H9 (cell line): ENCODE measurements at regions not wholly inside any gene's neighbourhood (a gene's known extent, or its start where the extent isn't known, plus 50 kb on each side); places are given as distances from the start of the nearest gene placed in this dataset.

Experiments used
- DNase-seq: peaks from one replicate; pipeline ENCODE4 v3.0.0-alpha.2; 2017
- H2AFZ ChIP-seq: one replicate; pipeline ENCODE4 v1.6.1; 2013; ENCODE audit warnings: mild to moderate bottlenecking, low read length, control low read depth, moderate library complexity
- H2AK5ac ChIP-seq: 2 replicates; pipeline ENCODE4 v1.6.1; 2013; ENCODE audit warnings: low read length, control low read depth, mixed read lengths; ENCODE audit not compliant: insufficient read length
- H2BK120ac ChIP-seq: one replicate; pipeline ENCODE4 v1.6.1; 2013; ENCODE audit warnings: low read depth, mild to moderate bottlenecking, low read length, control low read depth, inconsistent platforms; ENCODE audit not compliant: poor library complexity, severe bottlenecking
- H2BK12ac ChIP-seq: 2 replicates; pipeline ENCODE4 v1.6.1; 2013; ENCODE audit warnings: low read length, control low read depth, mixed read lengths, low read depth; ENCODE audit not compliant: insufficient read length
- H2BK15ac ChIP-seq: 2 replicates; pipeline ENCODE4 v1.6.1; 2013; ENCODE audit warnings: low read depth, low read length, control low read depth
- H2BK20ac ChIP-seq: one replicate; pipeline ENCODE4 v1.6.1; 2013; ENCODE audit warnings: low read depth, mild to moderate bottlenecking, low read length, control low read depth, inconsistent platforms; ENCODE audit not compliant: poor library complexity, severe bottlenecking
- H2BK5ac ChIP-seq: 2 replicates; pipeline ENCODE4 v1.6.1; 2013; ENCODE audit warnings: low read length, control low read depth, mixed read lengths; ENCODE audit not compliant: insufficient read length
- H3K14ac ChIP-seq: 2 replicates; pipeline ENCODE4 v1.6.1; 2013; ENCODE audit warnings: low read length, control low read depth; ENCODE audit not compliant: insufficient read depth
- H3K18ac ChIP-seq: 2 replicates; pipeline ENCODE4 v1.6.1; 2013; ENCODE audit warnings: low read depth, mild to moderate bottlenecking, mixed read lengths, low read length, control low read depth; ENCODE audit not compliant: insufficient read length
- H3K23ac ChIP-seq: 2 replicates; pipeline ENCODE4 v1.6.1; 2013; ENCODE audit warnings: low read length, control low read depth, mixed read lengths, low read depth; ENCODE audit not compliant: insufficient read length
- H3K23me2 ChIP-seq: 2 replicates; pipeline ENCODE4 v1.6.1; 2013; ENCODE audit warnings: low read depth, mild to moderate bottlenecking, mixed read lengths, low read length, control low read depth; ENCODE audit not compliant: insufficient read length, poor library complexity, severe bottlenecking
- H3K27ac ChIP-seq: 2 replicates; pipeline ENCODE4 v1.5.1; 2013; ENCODE audit warnings: low read length, control low read depth, mixed read lengths, low read depth; ENCODE audit not compliant: insufficient read length
- H3K27me3 ChIP-seq: 2 replicates; pipeline ENCODE4 v1.6.1; 2013; ENCODE audit warnings: low read length, control low read depth, inconsistent platforms; ENCODE audit not compliant: insufficient read depth
- H3K4ac ChIP-seq: 2 replicates; pipeline ENCODE4 v1.6.1; 2013; ENCODE audit warnings: low read depth, mild to moderate bottlenecking, control low read depth, inconsistent platforms, low read length, moderate library complexity
- H3K4me1 ChIP-seq: 2 replicates; pipeline ENCODE4 v1.6.1; 2013; ENCODE audit warnings: low read length, control low read depth, inconsistent platforms; ENCODE audit not compliant: insufficient read depth
- H3K4me2 ChIP-seq: 2 replicates; pipeline ENCODE4 v1.6.1; 2013; ENCODE audit warnings: low read length, control low read depth, mixed read lengths; ENCODE audit not compliant: insufficient read length, insufficient read depth
- H3K56ac ChIP-seq: 2 replicates; pipeline ENCODE4 v1.6.1; 2013; ENCODE audit warnings: low read depth, mild to moderate bottlenecking, mixed read lengths, low read length, control low read depth; ENCODE audit not compliant: insufficient read length
- H3K79me1 ChIP-seq: 2 replicates; pipeline ENCODE4 v1.6.1; 2013; ENCODE audit warnings: low read depth, mild to moderate bottlenecking, moderate library complexity, low read length, control low read depth, inconsistent platforms; ENCODE audit not compliant: insufficient read depth, poor library complexity, severe bottlenecking
- H3K79me2 ChIP-seq: 2 replicates; pipeline ENCODE4 v1.6.1; 2013; ENCODE audit warnings: low read length, control low read depth, inconsistent platforms; ENCODE audit not compliant: insufficient read depth
- H3K9ac ChIP-seq: 2 replicates; pipeline ENCODE4 v1.6.1; 2013; ENCODE audit warnings: low read length, control low read depth, mixed read lengths; ENCODE audit not compliant: insufficient read length; ENCODE audit errors: extremely low read depth
- H3K9me3 ChIP-seq: one replicate; pipeline ENCODE4 v1.6.1; 2013; ENCODE audit warnings: low read depth, low read length, inconsistent platforms; ENCODE audit not compliant: control insufficient read depth
- H3T11ph ChIP-seq: one replicate; pipeline ENCODE4 v1.6.1; 2013; ENCODE audit warnings: mild to moderate bottlenecking, low read length, control low read depth, inconsistent platforms
- H4K20me1 ChIP-seq: one replicate; pipeline ENCODE4 v1.6.1; 2013; ENCODE audit not compliant: control insufficient read depth, insufficient read length, insufficient read depth
- H4K5ac ChIP-seq: 2 replicates; pipeline ENCODE4 v1.6.1; 2013; ENCODE audit warnings: low read depth, mild to moderate bottlenecking, mixed read lengths, low read length, control low read depth; ENCODE audit not compliant: insufficient read length
- H4K8ac ChIP-seq: replicated peaks from 2 replicates; pipeline ENCODE4 v1.6.1; 2013; ENCODE audit warnings: low read length, control low read depth, mixed read lengths, low read depth; ENCODE audit not compliant: insufficient read length
- H4K91ac ChIP-seq: 2 replicates; pipeline ENCODE4 v1.6.1; 2013; ENCODE audit warnings: low read depth, mild to moderate bottlenecking, moderate library complexity, mixed read lengths, low read length, control low read depth; ENCODE audit not compliant: insufficient read length
- H3K27ac Mint-ChIP-seq, 3 experiments: 2 replicates in 2 of 3; 3 replicates in 1 of 3; pipeline ENCODE4 v1.8.0; 2020 to 2021; ENCODE audit warnings: mixed read lengths in 3 of 3, mild to moderate bottlenecking in 1 of 3, moderate library complexity in 1 of 3
- H3K27me3 Mint-ChIP-seq: 2 replicates; pipeline ENCODE4 v1.8.0; 2021; ENCODE audit warnings: low read depth, mild to moderate bottlenecking, moderate library complexity, mixed read lengths
- H3K36me3 Mint-ChIP-seq, 3 experiments: 2 replicates in 2 of 3; 3 replicates in 1 of 3; pipeline ENCODE4 v1.8.0; 2020 to 2021; ENCODE audit warnings: low read depth in 3 of 3, mixed read lengths in 3 of 3; ENCODE audit not compliant: insufficient read depth in 1 of 3
- H3K4me1 Mint-ChIP-seq, 2 experiments: 2 replicates each; pipeline ENCODE4 v1.8.0; 2020; ENCODE audit warnings: mixed read lengths in 2 of 2
- H3K4me3 Mint-ChIP-seq, 2 experiments: 2 replicates in 1 of 2; 3 replicates in 1 of 2; pipeline ENCODE4 v1.8.0; 2020 to 2021; ENCODE audit warnings: mild to moderate bottlenecking in 2 of 2, mixed read lengths in 2 of 2, moderate library complexity in 1 of 2
- H3K9me3 Mint-ChIP-seq, 2 experiments: 2 replicates in 1 of 2; 3 replicates in 1 of 2; pipeline ENCODE4 v1.8.0; 2020; ENCODE audit warnings: mild to moderate bottlenecking in 2 of 2, mixed read lengths in 2 of 2, moderate library complexity in 1 of 2
- CTCF ChIP-seq: fragments of 200-600 bp; sonication (generic); conservative IDR thresholded peaks from 3 replicates; pipeline ENCODE4 v1.8.0; 2021; ENCODE audit warnings: antibody characterized with exemption, mild to moderate bottlenecking
- WGBS: extraction: QIAGEN DNeasy Blood & Tissue Kit; methylation state at CpG from one replicate; pipeline ENCODE4 v1.1.7; 2013; ENCODE audit warnings: missing lambda C conversion rate, low lambda C conversion rate, mixed read lengths; ENCODE audit not compliant: insufficient read length; ENCODE audit errors: extremely low coverage; 5-methylcytosine and 5-hydroxymethylcytosine counted together

DNA sequence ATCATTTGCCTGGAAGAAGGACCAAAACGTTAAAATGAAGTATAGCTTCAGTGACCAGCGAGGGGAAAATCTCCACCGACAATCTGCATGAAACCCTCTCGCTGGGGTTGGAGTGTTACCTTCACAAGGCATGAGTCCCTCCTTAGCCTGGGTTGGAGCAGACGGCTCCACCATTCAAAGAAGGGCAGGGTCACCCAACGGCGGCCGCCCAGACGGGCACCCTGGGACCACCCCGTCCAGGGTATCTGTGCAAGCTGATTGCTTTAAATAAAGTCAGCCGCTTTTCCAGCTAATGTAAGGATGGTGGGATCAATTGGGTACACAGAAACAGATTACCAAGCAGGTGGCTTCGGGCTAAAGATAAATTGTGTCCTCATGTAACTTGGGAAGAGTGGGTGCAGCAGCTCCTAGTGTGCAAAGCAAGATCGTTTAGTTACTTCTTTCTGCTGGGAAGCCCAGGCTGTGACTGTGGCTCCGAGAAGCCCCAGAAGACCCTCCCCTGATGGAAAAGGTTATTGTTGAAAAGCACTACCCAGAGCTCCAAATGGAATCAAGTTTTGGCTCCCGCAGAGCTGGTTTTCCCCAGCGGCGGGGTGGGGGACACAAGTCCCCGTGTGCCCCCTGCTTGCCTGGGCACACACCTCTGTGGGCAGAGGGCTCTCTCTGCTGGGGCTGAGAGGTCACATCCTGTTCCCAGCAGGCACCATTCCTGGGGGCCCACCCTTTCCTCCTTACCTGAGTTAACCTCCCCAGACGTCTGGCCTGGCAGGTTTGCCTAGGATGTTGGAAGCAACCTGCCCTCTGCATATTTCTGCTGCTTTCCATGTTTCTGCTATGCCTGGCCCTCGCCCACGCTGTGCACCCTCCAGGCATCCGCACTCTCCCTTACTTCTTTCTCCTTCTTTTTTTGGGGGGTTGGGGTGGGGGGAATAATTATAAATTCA is 318.6 kb upstream of the DIO3 start:
- H2AFZ ChIP-seq = no peak overlapping the region
- no peak overlapping the region for H3K4me2 ChIP-seq
- no peak overlapping the region for H2BK12ac ChIP-seq
- no peaks in the 10 kb centered on the region for H3K23me2 ChIP-seq
- no peak overlapping the region for H3K18ac ChIP-seq
- H3K9me3 ChIP-seq = no peaks in the 10 kb centered on the region
- H3K79me1 ChIP-seq = no peaks in the 10 kb centered on the region
- H3K27ac ChIP-seq = no peak overlapping the region
- no peaks in the 10 kb centered on the region for H3K79me2 ChIP-seq
- no peak overlapping the region for H4K5ac ChIP-seq
- DNase-seq = peak; percentile 23
- no CpG with 5 or more reads among the region's 22 CpGs for WGBS
- no peak overlapping the region for H3K23ac ChIP-seq
- Mint-ChIP-seq H3K9me3 (peaks cover 4% of the 10 kb centered on the region in 2 experiments; a peak in 4 of 5 replicates), H3K4me1 (peaks cover 5 to 11% of the 10 kb centered on the region in 2 experiments; a peak in 3 of 4 replicates), H3K27me3 (peaks cover 8% of the 10 kb centered on the region), H3K4me3 (no peak overlapping the region), H3K36me3 (peaks cover 0 to 5% (median 0%) of the 10 kb centered on the region in 3 experiments; a peak in 4 of 7 replicates), H3K27ac (no peak overlapping the region)
- H4K8ac ChIP-seq = no peak overlapping the region
- no peak overlapping the region for H3K4ac ChIP-seq
- no peak overlapping the region for H2BK120ac ChIP-seq
- H3T11ph ChIP-seq = no peak overlapping the region
- no peak overlapping the region for H2BK5ac ChIP-seq
- H3K27me3 ChIP-seq = no peaks in the 10 kb centered on the region
- no peaks in the 10 kb centered on the region for H4K20me1 ChIP-seq
- H3K14ac ChIP-seq = no peak overlapping the region
- no peak overlapping the region for H4K91ac ChIP-seq
- no peak overlapping the region for H3K56ac ChIP-seq
- no peak overlapping the region for H2BK15ac ChIP-seq
- TF ChIP-seq CTCF = no peak
- no peaks in the 10 kb centered on the region; the same call in 1 of the 2 replicates for H3K4me1 ChIP-seq
- H3K9ac ChIP-seq = no peak overlapping the region
- H2BK20ac ChIP-seq = no peak overlapping the region
- H2AK5ac ChIP-seq = no peak overlapping the region
